ENCODE measurements at regions not wholly inside any gene's neighbourhood (a gene's known extent, or its start where the extent isn't known, plus 50 kb on each side); places are given as distances from the start of the nearest gene placed in this dataset.

GRCh38 chr5:2260211-2261003, 377.7 kb upstream of the IRX4 start:
- H3K9me3 Mint-ChIP-seq (ENCODE audit: low read depth), result no peaks in the 10 kb centered on the region
- H3K4me3 Mint-ChIP-seq, result no peak overlapping the region
- H3K27me3 Mint-ChIP-seq, result peaks cover 3% of the 10 kb centered on the region
- no peaks in the 10 kb centered on the region for H3K36me3 Mint-ChIP-seq
- H3K4me1 Mint-ChIP-seq (ENCODE audit: low read depth), result no peaks in the 10 kb centered on the region
- H3K27ac Mint-ChIP-seq, result no peak overlapping the region

- H3K36me3 Mint-ChIP-seq, result no peaks in the 10 kb centered on the region
- H3K27ac Mint-ChIP-seq, result no peak overlapping the region
- H3K4me1 Mint-ChIP-seq (ENCODE audit: low read depth), result peaks cover 2% of the 10 kb centered on the region
- peaks cover 3% of the 10 kb centered on the region for H3K27me3 Mint-ChIP-seq
- H3K4me3 Mint-ChIP-seq, result no peak overlapping the region
- H3K9me3 Mint-ChIP-seq (ENCODE audit: low read depth), result no peaks in the 10 kb centered on the region
Measured at GRCh38 chr5:2259494-2260107, 376.9 kb upstream of the IRX4 start.

GRCh38 chr5:2258861-2259260, 376.1 kb upstream of the IRX4 start:
- Mint-ChIP-seq H3K9me3 (ENCODE audit: low read depth) (no peaks in the 10 kb centered on the region), H3K4me3 (no peak overlapping the region), H3K27ac (no peak overlapping the region), H3K36me3 (no peaks in the 10 kb centered on the region), H3K4me1 (ENCODE audit: low read depth) (peaks cover 4% of the 10 kb centered on the region), H3K27me3 (peaks cover 3% of the 10 kb centered on the region)

DNA sequence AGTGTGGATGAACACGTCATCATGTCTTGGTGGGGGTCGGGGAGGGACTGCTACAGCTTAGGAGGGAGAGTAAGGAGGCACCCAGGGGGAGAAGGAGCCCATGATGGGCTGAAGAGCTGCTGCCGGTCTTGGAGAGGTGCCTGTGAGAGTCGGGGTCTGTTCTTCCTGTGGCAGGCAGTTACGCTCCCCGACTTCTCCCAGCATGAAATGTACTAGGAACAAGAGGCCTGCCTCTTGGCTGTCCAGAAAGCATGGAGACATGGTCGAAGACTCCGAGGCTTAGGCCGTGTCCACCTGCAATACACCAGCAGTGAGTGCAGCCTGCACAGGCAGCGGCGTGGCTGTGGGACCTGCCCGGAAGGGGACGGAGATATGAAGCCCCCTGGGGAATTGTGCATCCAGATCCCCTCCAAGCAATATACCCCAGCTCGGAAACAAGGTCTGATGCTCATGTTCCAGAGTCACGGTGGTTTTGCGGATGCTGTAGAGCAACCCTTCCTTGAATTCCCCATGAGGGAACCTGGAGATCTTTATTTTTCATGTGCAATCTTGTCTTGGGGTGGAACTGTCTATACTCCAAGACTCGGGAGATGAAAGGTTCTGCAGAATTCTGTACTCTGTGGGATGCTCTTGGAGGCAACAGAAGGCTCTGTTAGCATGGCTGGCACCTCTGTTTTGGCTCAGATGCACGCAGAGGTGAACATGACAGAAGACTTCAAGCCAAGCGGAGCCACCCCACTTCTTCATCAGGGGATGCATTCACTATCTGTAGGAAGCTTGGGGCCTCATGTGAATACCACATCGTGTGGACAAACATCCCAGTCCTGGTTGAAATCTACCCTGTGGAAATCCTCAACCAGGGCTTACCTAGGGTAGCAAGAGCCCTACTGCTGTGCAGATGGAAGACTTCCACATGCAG, 374.9 kb upstream of the IRX4 start:
- H3K4me3 Mint-ChIP-seq, result no peak overlapping the region
- H3K27ac Mint-ChIP-seq, result no peak overlapping the region
- H3K4me1 Mint-ChIP-seq (ENCODE audit: low read depth), result peaks cover 4% of the 10 kb centered on the region
- peaks cover 3% of the 10 kb centered on the region for H3K27me3 Mint-ChIP-seq
- no peaks in the 10 kb centered on the region for H3K36me3 Mint-ChIP-seq
- H3K9me3 Mint-ChIP-seq (ENCODE audit: low read depth), result no peaks in the 10 kb centered on the region

- Mint-ChIP-seq H3K27ac (no peak overlapping the region), H3K4me3 (no peak overlapping the region), H3K9me3 (ENCODE audit: low read depth) (no peaks in the 10 kb centered on the region), H3K27me3 (peaks cover 1% of the 10 kb centered on the region), H3K4me1 (ENCODE audit: low read depth) (peaks cover 4% of the 10 kb centered on the region), H3K36me3 (no peaks in the 10 kb centered on the region)
Measured at GRCh38 chr5:2256691-2257280, 374.1 kb upstream of the IRX4 start.

DNA sequence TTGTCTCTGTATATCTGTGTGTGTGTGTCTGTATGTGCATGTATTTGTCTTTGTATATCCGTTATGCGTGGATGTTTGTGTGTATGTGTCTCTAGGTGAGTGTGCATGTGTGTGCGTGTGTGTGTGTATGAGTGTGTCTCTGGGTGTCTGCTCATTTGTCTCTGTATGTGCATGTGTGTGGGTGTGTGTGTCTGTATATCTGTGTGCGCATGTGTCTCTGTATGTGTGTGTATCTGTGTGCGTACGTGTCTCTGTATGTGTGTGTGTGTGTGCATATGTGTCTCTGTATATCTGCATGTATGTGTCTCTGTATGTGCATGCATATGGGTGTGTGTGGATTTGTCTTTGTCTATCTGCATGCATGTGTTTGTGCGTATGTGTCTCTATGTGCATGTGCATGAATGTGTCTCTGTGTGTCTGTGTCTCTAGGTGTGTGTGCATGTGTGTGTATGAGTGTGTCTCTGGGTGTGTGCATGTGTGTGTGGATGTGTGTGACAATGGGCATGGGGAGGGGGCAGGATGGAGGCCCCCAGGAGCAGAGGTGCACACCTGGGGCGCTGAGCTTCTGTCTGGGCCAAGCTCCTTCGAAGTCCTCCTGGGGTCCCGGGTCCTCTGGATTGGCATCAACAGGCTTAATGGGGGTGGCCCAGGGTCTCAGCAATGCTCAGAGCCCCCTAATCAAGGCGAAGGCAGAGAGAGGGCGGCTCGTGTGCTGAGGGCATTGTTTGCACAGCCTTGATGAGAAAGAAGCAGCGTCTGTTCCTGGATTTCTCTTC, 373.4 kb upstream of the IRX4 start:
- Mint-ChIP-seq H3K4me3 (no peak overlapping the region), H3K27me3 (peaks cover 1% of the 10 kb centered on the region), H3K27ac (no peak overlapping the region), H3K4me1 (ENCODE audit: low read depth) (peaks cover 4% of the 10 kb centered on the region), H3K9me3 (ENCODE audit: low read depth) (no peaks in the 10 kb centered on the region), H3K36me3 (no peaks in the 10 kb centered on the region)

DNA sequence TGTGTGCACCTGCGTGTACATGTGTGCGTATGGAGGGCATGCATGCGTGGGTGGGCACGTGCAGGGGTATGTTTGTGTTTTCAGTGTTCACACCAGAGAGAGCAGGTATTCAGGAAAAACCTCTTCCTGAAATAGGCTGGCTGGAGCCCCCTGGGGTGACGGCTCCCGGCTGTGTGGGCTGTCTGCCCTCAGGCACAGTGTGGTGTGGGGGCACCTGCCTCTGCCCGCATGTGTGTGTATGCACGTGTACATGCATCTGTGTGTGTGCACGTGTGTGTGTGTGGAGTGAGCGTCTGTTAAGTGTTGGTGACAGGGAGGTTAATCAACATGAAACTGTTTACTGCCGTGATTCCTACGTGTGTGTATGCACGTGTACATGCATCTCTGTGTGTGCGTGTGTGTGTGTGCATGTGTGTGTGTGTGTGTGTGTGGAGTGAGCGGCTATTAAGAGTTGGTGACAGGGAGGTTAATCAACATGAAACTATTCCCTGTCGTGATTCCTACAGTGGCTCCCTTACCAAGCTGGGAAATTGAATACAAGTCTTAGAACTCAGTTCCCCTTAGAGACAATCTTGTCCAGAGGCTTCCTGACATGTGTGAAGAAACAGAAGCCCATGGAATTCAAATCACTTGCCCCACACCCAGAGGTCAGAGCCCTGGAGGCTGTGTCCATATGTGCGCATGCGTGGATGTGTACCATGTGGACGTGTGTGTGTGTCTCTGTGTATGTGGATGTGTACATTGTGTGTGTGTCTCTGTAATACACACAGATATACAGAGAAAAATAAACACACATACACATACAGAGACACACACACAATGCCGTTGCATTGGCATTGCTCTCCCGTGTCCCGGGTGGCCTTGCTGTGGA, 372.4 kb upstream of the IRX4 start:
- Mint-ChIP-seq H3K4me1 (ENCODE audit: low read depth) (peaks cover 4% of the 10 kb centered on the region), H3K9me3 (ENCODE audit: low read depth) (no peaks in the 10 kb centered on the region), H3K36me3 (no peaks in the 10 kb centered on the region), H3K4me3 (no peak overlapping the region), H3K27me3 (peaks cover 1% of the 10 kb centered on the region), H3K27ac (no peak overlapping the region)

DNA sequence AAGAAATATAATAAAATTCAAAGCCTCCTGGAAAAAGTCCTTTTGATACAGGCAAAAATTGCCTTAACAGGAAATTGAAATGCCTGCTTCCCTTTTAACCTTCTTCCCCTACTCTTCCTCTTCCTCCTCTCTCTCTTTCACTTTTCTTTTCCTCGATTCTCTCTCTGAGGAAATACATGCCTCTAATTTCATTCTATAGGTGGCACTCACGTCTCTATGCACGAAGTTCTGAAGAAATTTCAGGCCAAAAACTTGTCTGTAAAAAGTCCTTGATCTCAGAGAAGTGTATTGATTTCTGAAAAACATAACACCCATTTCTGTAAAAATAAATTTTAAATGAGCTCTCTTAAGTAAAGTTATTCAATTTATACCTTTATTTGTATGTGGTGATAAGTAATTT, 371.7 kb upstream of the IRX4 start:
- Mint-ChIP-seq H3K27me3 (peaks cover 1% of the 10 kb centered on the region), H3K9me3 (ENCODE audit: low read depth) (no peaks in the 10 kb centered on the region), H3K4me3 (no peak overlapping the region), H3K36me3 (no peaks in the 10 kb centered on the region), H3K27ac (no peak overlapping the region), H3K4me1 (ENCODE audit: low read depth) (peaks cover 4% of the 10 kb centered on the region)

- no peaks in the 10 kb centered on the region for H3K9me3 Mint-ChIP-seq (ENCODE audit: low read depth)
- no peak overlapping the region for H3K27ac Mint-ChIP-seq
- peaks cover 4% of the 10 kb centered on the region for H3K4me1 Mint-ChIP-seq (ENCODE audit: low read depth)
- H3K4me3 Mint-ChIP-seq, result no peak overlapping the region
- no peaks in the 10 kb centered on the region for H3K36me3 Mint-ChIP-seq
- H3K27me3 Mint-ChIP-seq, result peaks cover 1% of the 10 kb centered on the region
Measured at GRCh38 chr5:2253040-2253975, 370.6 kb upstream of the IRX4 start.

DNA sequence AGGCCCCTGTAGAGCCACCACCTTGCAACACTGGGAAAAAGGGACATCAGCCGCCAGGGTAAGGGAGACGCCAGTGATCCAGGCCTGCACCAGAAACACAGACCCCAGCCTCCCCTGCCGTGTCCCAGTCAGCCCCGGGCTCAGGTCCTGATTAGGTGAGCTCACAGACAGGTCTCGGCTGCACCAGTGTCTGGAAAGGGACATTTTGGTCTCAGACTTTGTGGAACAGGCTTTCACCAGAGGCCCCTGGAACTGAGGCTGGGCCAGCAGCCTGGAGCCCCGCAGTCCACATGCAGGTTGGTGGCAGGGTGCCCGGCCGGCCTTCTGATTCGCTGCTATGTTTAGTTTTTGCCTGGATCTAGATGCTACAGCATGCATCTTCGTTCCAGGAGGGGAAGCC, 369.0 kb upstream of the IRX4 start:
- Mint-ChIP-seq H3K27me3 (peaks cover 3% of the 10 kb centered on the region), H3K27ac (no peak overlapping the region), H3K36me3 (no peaks in the 10 kb centered on the region), H3K4me3 (no peak overlapping the region), H3K4me1 (ENCODE audit: low read depth) (peaks cover 4% of the 10 kb centered on the region), H3K9me3 (ENCODE audit: low read depth) (peaks cover 3% of the 10 kb centered on the region)

- Mint-ChIP-seq H3K27me3 (peaks cover 3% of the 10 kb centered on the region), H3K9me3 (ENCODE audit: low read depth) (peaks cover 4% of the 10 kb centered on the region)
Measured at GRCh38 chr5:2251298-2251697, 368.6 kb upstream of the IRX4 start.

GRCh38 chr5:2250365-2250950, 367.7 kb upstream of the IRX4 start:
- Mint-ChIP-seq H3K27me3 (peaks cover 2% of the 10 kb centered on the region), H3K4me1 (ENCODE audit: low read depth) (peaks cover 4% of the 10 kb centered on the region), H3K9me3 (ENCODE audit: low read depth) (peaks cover 4% of the 10 kb centered on the region), H3K36me3 (no peaks in the 10 kb centered on the region), H3K4me3 (no peak overlapping the region), H3K27ac (no peak overlapping the region)

More at GRCh38 chr5:2251298-2251697, 368.6 kb upstream of the IRX4 start:
- H3K4me3 Mint-ChIP-seq, result no peak overlapping the region
- no peaks in the 10 kb centered on the region for H3K36me3 Mint-ChIP-seq
- H3K4me1 Mint-ChIP-seq (ENCODE audit: low read depth), result peaks cover 4% of the 10 kb centered on the region
- no peak overlapping the region for H3K27ac Mint-ChIP-seq
